ENCODE measurements at regions not wholly inside any gene's neighbourhood (a gene's known extent, or its start where the extent isn't known, plus 50 kb on each side); places are given as distances from the start of the nearest gene placed in this dataset.

DNA sequence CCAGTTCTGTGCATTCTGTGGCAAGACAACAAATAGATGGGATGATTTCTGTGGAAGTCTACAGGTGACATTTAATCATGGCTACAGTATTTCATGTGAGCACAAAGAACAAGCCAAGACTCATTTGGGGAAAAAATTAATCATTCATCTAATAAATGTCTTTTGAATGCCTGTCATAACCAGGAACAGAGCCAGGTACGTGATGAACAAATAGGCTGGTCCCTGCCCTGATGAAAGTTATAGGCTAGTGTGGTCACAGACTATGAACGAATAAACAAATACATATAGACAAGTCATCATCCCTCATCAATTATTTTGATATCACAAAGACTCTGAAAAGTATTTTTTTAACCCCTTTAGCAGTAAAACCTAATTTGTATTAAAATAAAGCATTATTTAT, 226.4 kb upstream of the RRP15 start:
- Histone ChIP-seq H3K27ac (no peak overlapping the region), H3K36me3 (no peaks in the 10 kb centered on the region), H3K27me3 (ENCODE audit: insufficient read depth, low read depth, severe bottlenecking) (no peaks in the 10 kb centered on the region), H3K4me3 (ENCODE audit: low read depth, low read length) (no peak overlapping the region), H3K9me3 (ENCODE audit: severe bottlenecking) (no peaks in the 10 kb centered on the region)
- TF ChIP-seq, protein P1, sequence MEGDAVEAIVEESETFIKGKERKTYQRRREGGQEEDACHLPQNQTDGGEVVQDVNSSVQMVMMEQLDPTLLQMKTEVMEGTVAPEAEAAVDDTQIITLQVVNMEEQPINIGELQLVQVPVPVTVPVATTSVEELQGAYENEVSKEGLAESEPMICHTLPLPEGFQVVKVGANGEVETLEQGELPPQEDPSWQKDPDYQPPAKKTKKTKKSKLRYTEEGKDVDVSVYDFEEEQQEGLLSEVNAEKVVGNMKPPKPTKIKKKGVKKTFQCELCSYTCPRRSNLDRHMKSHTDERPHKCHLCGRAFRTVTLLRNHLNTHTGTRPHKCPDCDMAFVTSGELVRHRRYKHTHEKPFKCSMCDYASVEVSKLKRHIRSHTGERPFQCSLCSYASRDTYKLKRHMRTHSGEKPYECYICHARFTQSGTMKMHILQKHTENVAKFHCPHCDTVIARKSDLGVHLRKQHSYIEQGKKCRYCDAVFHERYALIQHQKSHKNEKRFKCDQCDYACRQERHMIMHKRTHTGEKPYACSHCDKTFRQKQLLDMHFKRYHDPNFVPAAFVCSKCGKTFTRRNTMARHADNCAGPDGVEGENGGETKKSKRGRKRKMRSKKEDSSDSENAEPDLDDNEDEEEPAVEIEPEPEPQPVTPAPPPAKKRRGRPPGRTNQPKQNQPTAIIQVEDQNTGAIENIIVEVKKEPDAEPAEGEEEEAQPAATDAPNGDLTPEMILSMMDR (IDR thresholded peaks at IDR 0.05; ENCODE audit: low read depth, low read length) = no peak
- DNase-seq = no peak

DNA sequence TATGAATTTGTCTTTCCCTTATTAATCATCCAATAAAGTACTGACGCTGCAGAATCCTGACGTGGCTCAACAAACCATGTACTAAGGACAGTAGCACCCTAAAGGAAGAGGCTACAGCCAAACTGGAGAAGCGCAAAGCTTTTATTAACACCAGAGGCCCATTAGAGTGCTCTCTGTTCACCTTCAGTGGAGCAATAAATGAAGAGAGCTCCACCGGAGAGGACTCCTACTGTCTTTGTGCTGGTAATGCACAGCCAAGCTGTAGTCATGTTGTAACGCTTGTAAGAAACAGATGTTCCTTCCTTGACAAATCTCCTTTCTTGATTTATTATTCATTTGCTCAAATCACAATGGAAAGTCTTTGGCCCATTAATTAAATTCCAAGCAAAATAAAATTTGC, 220.7 kb upstream of the RRP15 start:
- Histone ChIP-seq H3K27ac (no peak overlapping the region), H3K9me3 (ENCODE audit: severe bottlenecking) (peaks cover 2% of the 10 kb centered on the region), H3K36me3 (no peaks in the 10 kb centered on the region), H3K27me3 (ENCODE audit: insufficient read depth, low read depth, severe bottlenecking) (no peaks in the 10 kb centered on the region), H3K4me3 (ENCODE audit: low read depth, low read length) (no peak overlapping the region)
- TF ChIP-seq, protein P1 (IDR thresholded peaks at IDR 0.05; ENCODE audit: low read depth, low read length) = no peak
- DNase-seq = no peak

DNA sequence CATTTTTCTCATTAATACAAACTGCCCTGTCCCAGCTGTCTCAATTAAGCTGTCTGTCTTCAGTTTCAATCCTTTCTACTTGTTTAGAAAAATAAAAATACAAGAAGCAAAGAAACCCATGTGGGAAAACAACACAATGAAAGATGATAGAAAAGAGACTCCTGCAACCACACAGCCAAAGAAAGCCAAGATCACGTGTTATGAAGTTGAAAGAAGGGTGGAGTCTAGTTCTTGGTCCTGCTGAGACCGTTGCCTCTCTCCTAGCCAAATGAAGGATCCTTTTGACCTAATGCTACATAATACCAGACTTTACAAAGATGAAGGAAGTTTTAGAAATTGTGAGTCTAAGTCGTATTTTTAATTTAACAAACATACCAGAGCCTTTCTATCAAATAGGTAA, 218.8 kb upstream of the RRP15 start:
- H3K27ac ChIP-seq = no peak overlapping the region

DNA sequence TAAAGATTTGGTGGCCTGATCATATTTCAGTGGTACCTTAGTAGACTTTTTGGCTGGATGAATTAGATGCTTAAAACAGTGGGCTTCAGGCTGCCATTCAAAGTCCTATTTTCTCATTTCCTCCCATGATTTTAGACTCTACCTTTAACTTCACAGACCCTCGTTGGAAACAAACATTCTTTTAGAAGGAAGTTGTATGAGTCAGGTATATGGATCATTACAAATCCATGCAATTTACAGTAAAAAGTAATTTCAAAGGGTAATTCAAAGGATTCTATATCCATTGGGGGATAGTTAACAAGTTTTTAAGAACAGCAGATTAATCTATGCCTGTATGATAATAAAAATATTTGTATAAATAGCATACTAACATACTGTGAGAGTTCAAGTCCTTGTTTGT, 216.9 kb upstream of the RRP15 start:
- TF ChIP-seq, protein P1 (IDR thresholded peaks at IDR 0.05; ENCODE audit: low read depth, low read length) = no peak
- Histone ChIP-seq H3K4me3 (ENCODE audit: low read depth, low read length) (no peak overlapping the region), H3K27me3 (ENCODE audit: insufficient read depth, low read depth, severe bottlenecking) (no peaks in the 10 kb centered on the region), H3K36me3 (no peaks in the 10 kb centered on the region), H3K9me3 (ENCODE audit: severe bottlenecking) (peaks cover 2% of the 10 kb centered on the region), H3K27ac (no peak overlapping the region)
- DNase-seq = no peak

More for the DNA sequence above, 218.8 kb upstream of the RRP15 start:
- Histone ChIP-seq H3K9me3 (ENCODE audit: severe bottlenecking) (peaks cover 2% of the 10 kb centered on the region), H3K36me3 (no peaks in the 10 kb centered on the region), H3K4me3 (ENCODE audit: low read depth, low read length) (no peak overlapping the region), H3K27me3 (ENCODE audit: insufficient read depth, low read depth, severe bottlenecking) (no peaks in the 10 kb centered on the region)
- no peak for DNase-seq
- TF ChIP-seq, protein P1 (IDR thresholded peaks at IDR 0.05; ENCODE audit: low read depth, low read length) = no peak

DNA sequence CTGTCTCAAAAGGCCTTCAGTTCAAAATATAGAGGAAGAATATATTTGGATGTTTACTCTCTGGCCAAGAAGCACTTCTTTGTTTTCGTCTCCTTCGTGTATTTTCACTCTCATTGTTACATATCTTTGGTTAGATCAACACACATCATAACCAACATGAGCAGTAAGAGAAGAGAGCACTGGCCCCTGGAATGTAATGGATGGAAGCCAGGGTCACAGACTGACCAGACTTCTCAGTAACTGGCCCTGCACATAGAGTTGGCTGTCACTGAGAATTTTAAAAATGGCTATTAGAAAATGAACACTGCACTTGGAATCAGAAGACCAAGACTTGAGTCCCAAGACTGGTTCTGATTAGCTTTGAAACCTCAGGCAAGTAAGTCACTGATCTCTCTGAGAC, 215.9 kb upstream of the RRP15 start:
- no peak for DNase-seq
- peaks cover 2% of the 10 kb centered on the region for H3K9me3 ChIP-seq (ENCODE audit: severe bottlenecking)
- TF ChIP-seq, protein P1 (IDR thresholded peaks at IDR 0.05; ENCODE audit: low read depth, low read length) = no peak
- no peaks in the 10 kb centered on the region for H3K36me3 ChIP-seq
- no peaks in the 10 kb centered on the region for H3K27me3 ChIP-seq (ENCODE audit: insufficient read depth, low read depth, severe bottlenecking)
- no peak overlapping the region for H3K27ac ChIP-seq
- H3K4me3 ChIP-seq (ENCODE audit: low read depth, low read length) = no peak overlapping the region

DNA sequence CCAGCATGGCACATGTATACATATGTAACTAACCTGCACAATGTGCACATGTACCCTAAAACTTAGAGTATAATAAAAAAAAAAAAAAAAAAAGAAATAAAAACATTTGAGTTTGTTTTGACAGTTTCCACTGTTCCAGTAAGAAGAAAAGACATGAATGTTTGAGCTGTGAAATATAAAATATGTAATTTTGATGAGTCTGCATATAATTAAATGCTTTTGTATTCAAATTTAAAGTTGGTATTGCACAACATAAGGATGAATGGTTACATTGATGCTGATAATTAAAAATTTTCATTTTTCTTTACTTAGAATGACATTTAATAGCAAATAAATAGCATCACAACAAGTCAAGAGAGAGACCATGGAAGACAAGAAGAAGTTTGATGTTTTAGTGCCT, 212.0 kb upstream of the RRP15 start:
- Histone ChIP-seq H3K27me3 (ENCODE audit: insufficient read depth, low read depth, severe bottlenecking) (no peaks in the 10 kb centered on the region), H3K36me3 (no peaks in the 10 kb centered on the region), H3K9me3 (ENCODE audit: severe bottlenecking) (no peaks in the 10 kb centered on the region), H3K4me3 (ENCODE audit: low read depth, low read length) (no peak overlapping the region), H3K27ac (no peak overlapping the region)
- DNase-seq = no peak
- TF ChIP-seq, protein P1 (IDR thresholded peaks at IDR 0.05; ENCODE audit: low read depth, low read length) = no peak

Measured in WERI-Rb-1 (cell line).